GM21737 (cell line): ENCODE measurements at regions not wholly inside any gene's neighbourhood (a gene's known extent, or its start where the extent isn't known, plus 50 kb on each side); places are given as distances from the start of the nearest gene placed in this dataset.
"Not testable (repeated sequence)": the region's sequence is repeated elsewhere in the genome, so short reads cannot be mapped to it uniquely, and the experiment has no call there.

ENCODE experiments used
- ATAC-seq: cut with Tn5 transposase; IDR thresholded peaks from one replicate; pipeline ENCODE4 v1.9.1; 2021; ENCODE audit warnings: mild to moderate bottlenecking, moderate library complexity; ENCODE audit not compliant: unreplicated experiment

DNA sequence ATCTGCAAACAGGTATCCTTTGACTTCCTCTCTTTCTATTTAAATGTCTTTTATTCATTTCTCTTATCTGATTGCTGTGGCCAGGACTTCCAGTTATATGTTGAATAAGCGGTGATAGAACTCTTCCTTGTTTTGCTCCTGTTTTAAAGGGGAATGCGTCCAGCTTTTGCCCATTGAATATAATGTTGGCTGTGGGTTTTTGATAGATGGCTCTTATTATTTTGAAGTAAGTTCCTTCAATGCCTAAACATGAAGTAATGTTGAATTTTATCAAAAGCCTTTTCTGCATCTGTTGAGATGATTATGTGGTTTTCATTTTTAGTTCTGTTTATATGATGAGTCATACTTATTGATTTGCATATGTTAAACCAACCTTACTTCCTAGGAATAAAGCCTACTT lies 300.5 kb upstream of the CTNND2 start:
- ATAC-seq, result no peak

DNA sequence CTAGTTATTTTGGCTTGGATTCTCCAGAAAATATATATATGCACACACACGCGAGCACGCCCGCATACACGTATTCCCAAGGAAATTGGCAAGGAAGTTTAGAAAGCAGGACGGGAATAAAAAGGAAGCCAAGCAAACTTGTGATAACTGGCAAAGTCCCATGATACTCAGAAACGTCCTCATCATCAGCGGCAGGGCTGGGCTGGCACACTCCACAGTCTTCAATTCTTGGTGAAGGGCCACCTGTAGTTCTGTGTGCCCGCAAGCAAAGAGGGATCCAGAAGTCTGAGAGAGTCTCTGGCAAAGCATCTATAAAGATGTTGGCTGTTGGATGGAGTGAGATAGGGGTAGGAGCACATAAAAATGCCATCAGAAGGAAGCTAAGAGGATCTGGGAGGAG lies 289.3 kb upstream of the CTNND2 start:
- no peak for ATAC-seq

DNA sequence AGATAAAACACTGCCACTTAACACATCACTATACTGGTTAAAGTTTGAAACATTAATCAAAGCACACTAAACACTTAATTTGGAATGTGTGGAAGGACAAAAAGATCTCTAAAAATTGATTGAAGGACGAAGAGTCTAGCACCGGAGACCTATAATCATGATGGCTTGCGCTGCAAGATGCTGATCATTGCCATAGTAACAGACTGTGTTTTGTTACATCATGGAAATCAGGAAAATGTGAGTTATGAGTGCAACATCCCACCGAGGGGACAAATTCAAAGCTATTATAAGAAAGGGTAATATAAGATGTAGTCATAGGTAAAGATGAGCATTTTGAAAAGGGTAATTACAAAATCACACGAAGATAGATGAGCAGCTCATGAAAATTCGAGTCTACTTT lies 278.8 kb upstream of the CTNND2 start:
- ATAC-seq, result no peak

DNA sequence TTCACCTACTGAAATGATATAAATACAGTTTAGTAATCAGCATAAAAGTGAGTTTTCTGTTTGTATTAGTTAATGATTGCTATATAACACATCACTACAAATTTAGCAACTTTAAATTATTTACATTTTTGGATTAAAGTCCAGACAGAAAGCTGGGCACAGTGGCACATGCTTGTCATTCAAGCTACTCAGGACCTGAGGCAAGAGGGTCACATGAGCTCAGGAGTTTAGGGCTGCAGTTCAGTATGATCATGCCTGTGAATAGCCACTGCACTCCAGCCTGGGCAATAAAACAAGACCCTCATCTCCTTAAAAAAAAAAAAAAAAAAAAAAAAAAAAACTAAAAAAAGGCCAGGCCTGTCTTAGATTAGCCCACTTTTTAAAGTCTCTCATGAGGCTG lies 273.6 kb upstream of the CTNND2 start:
- ATAC-seq, result no peak

- no peak for ATAC-seq
Observed at GRCh38 chr5:12177225-12177624, 273.0 kb upstream of the CTNND2 start.

DNA sequence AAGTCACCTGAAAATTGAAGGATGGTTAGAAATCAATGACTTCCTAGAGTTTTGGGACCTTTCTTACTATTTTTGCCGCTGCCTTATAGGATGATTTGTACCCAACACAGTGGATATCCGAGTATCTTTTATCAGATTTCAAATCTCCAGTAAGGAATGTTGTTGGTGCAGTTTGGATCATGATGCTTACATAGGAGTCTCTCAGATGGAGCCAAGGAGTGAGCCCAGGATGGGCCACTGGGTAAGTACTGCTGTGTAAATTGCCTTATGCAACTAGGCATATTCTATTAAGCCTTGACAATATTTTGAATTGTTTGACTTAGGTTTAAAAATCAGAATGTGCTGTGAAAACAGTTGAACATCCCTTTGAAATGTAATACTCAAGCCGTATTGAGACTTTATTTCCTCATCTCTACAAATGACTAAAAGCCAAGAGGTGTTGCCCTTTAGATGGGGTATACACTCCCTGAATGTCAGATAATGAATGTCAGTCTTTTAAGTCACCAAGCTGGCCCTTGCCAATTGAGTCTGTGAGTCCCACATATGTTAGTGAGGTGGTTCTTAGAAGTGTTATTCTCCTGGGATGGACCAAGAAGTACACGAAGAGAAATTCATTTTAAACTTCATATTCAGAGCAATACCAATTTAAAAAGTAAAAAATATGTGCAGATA lies 271.8 kb upstream of the CTNND2 start:
- no peak for ATAC-seq

- ATAC-seq, result no peak
Observed at GRCh38 chr5:12174734-12175133, 270.5 kb upstream of the CTNND2 start.

- no peak for ATAC-seq
Observed at GRCh38 chr5:12169536-12169935, 265.3 kb upstream of the CTNND2 start.

- no peak for ATAC-seq
Observed at GRCh38 chr5:12162863-12163262, 258.6 kb upstream of the CTNND2 start.

DNA sequence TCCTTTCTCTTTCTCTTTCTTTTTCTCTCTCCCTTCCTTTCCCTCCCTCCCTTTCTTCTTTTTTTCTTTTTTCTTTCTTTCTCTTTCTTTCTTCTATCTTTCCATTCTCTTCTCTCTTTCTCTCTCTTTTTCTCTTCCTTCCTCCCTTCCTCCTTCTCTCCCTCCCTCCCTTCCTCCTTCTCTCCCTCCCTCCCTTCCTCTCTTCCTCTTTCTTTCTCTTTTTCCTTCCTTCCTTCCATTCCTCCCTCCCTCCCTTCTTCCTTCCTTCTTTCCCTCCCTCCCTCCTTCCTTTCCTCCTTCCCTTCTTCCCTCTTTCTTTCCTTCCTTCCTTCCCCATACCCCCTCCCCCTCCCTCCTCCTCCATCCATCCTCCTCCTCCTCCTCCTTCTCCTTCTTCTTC lies 243.3 kb upstream of the CTNND2 start:
- no peak for ATAC-seq

GRCh38 chr5:12141496-12141895 lies 237.2 kb upstream of the CTNND2 start:
- no peak for ATAC-seq

DNA sequence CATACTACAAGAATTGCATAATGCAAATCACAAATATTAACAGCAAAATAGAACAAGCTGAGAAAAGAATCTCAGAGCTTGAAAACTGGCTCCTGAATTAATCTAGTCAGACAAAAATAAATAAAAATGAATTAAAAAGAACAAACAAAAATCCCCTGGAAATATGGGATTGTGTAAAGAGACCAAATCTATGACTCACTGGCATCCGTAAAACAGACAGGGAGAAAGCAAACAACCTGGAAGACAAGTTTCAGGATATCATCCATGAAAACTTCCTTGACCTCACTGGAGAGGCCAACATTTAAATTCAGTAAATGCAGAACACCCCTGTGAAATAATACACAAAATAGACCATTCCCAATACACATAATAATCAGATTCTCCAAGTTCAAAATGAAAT lies 229.3 kb upstream of the CTNND2 start:
- no peak for ATAC-seq

GRCh38 chr5:12131020-12131419 lies 226.8 kb upstream of the CTNND2 start:
- not testable (repeated sequence) for ATAC-seq

- no peak for ATAC-seq
Observed at GRCh38 chr5:12125895-12126294, 221.6 kb upstream of the CTNND2 start.

GRCh38 chr5:12119657-12120056 lies 215.4 kb upstream of the CTNND2 start:
- ATAC-seq, result no peak

- no peak for ATAC-seq
Observed at GRCh38 chr5:12114075-12114474, 209.8 kb upstream of the CTNND2 start.

DNA sequence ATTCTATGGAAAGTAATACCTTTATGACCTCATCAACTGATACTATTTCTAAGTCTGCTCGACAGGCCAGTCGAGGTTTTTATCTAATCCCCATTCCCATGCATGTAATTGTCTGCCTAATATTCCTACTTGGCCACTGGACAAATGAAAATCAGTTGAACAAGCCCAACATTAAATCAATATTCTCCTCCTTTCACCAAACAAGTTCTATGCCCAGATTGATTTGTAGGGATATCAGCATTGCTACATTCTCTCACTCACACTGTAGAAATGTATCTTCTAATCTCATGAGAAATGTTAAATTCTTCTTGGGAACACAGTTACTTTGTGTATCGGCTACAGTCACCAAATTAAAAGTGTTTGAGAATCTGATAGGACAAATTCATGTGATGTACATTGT lies 208.8 kb upstream of the CTNND2 start:
- ATAC-seq, result no peak

- no peak for ATAC-seq
Observed at GRCh38 chr5:12111261-12111660, 207.0 kb upstream of the CTNND2 start.

DNA sequence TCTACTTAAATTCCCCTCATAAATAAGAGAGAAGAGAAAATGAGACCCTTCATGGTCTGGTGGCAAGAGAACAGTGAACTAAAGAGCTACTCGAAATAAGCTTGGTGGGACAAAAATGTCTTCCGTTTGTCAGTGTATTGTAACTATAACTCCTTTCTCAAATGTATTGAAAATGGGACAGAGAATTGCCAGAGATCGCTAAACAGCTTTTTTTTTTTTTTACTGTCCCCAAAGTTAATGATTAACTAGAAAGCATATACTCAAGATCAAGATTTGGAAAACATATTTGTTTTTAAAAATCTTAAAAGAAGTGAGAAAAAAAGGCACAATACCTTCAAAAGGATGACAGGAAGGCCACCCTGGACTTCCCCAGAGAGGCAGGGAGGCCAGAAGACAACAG lies 206.4 kb upstream of the CTNND2 start:
- no peak for ATAC-seq

- no peak for ATAC-seq
Observed at GRCh38 chr5:12109075-12109688, 204.9 kb upstream of the CTNND2 start.

GRCh38 chr5:12102151-12102550 lies 197.9 kb upstream of the CTNND2 start:
- ATAC-seq, result no peak

DNA sequence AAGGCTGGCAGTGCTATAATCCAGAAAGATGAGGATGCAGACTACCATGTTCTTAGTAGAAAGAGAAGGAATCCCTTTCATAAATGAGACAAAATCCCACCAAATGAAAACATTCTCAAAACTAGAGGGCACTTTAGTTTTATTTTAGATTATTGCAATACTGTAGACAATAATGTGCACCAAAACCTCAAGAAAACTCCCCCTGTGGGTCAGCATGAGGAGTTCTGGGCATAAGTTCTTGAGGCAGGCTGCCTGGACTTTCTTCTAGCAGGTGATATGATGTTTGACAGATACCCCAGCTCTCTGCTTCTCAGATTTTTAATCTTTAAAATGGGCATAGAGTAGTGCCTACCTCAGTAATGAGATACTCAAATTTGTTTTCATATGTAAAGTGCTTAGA lies 196.3 kb upstream of the CTNND2 start:
- ATAC-seq, result no peak

DNA sequence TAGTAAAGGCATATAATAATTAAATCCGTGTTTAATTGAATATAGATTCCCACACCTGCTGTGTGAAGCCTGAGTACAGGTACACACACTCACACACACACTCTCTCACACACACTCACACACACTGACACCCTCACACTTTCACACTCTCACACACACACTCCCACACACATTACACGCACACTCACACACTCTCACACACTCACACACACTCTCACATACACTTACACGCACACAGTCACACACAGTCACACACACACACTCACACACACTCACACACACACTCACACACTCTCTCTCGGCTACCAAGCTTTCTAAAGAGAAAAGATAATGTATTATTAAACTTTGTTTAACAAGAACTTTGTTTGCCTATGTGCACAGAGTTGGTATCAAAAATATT lies 195.1 kb upstream of the CTNND2 start:
- no peak for ATAC-seq
